ENCODE measurements at regions not wholly inside any gene's neighbourhood (a gene's known extent, or its start where the extent isn't known, plus 50 kb on each side); places are given as distances from the start of the nearest gene placed in this dataset.

DNA sequence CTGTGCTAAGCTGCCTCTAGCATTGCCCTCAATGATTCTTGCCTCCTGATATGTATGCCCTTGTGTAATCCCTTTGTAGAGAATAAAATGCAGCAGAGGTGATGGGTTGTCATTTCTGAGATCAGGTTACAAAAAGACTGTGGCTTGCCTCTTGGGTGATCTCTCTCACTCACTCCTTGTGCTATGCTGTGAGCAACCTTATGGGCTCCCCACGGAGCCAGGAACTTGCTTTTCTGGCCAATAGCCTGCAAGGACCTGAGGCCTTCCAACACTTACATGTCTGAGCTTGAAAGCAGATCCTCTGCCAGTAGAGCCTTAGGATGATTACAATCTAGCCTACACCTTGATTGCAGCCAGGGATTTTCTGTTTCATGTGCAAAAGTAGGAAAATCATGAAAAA is 123.1 kb upstream of the XIRP2 start:
- no peak overlapping the region for H3K4me3 ChIP-seq
- H3K9me3 ChIP-seq = peaks cover 0 to 6% (median 0%) of the 10 kb centered on the region in 3 donors
- TF ChIP-seq POLR2A (IDR thresholded peaks at IDR 0.05) (no peak), POLR2AphosphoS5 (IDR thresholded peaks at IDR 0.05) (no peak), EP300 (IDR thresholded peaks at IDR 0.05) (no peak)
- TF ChIP-seq, protein P1, sequence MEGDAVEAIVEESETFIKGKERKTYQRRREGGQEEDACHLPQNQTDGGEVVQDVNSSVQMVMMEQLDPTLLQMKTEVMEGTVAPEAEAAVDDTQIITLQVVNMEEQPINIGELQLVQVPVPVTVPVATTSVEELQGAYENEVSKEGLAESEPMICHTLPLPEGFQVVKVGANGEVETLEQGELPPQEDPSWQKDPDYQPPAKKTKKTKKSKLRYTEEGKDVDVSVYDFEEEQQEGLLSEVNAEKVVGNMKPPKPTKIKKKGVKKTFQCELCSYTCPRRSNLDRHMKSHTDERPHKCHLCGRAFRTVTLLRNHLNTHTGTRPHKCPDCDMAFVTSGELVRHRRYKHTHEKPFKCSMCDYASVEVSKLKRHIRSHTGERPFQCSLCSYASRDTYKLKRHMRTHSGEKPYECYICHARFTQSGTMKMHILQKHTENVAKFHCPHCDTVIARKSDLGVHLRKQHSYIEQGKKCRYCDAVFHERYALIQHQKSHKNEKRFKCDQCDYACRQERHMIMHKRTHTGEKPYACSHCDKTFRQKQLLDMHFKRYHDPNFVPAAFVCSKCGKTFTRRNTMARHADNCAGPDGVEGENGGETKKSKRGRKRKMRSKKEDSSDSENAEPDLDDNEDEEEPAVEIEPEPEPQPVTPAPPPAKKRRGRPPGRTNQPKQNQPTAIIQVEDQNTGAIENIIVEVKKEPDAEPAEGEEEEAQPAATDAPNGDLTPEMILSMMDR (IDR thresholded peaks at IDR 0.05) = no peak
- no peak for ATAC-seq
- no peaks in the 10 kb centered on the region for H3K4me1 ChIP-seq
- 67% methylated on average over 1 of the region's 1 CpG; no CpG with 5 or more reads in 1 of the 2 donors for WGBS, 2 donors (ENCODE audit: low coverage in 1 of 2)
- H3K27ac ChIP-seq = no peak overlapping the region
- H3K27me3 ChIP-seq = no peaks in the 10 kb centered on the region
- H3K36me3 ChIP-seq = no peaks in the 10 kb centered on the region

DNA sequence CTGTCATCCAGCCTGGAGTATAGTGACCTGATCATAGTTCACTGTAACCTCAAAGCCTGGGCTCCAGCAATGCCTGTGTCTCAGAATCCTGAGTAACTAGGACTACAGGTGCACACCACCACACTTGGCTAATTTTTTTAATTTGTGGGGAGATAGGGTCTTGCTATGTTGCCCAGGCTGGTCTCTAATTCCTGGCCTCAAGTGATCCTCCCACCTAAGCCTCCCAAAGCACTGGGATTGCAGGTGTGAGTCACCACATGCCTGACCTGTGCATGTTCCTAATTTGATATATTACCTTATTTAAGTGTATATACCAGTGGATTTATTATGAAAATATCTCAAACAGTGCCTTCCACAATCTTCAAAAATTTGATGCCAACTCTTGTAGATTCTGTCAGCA is 123.6 kb upstream of the XIRP2 start:
- Histone ChIP-seq H3K9me3 (peaks cover 0 to 6% (median 0%) of the 10 kb centered on the region in 3 donors), H3K27me3 (no peaks in the 10 kb centered on the region), H3K36me3 (no peaks in the 10 kb centered on the region), H3K4me3 (no peak overlapping the region), H3K27ac (no peak overlapping the region), H3K4me1 (no peaks in the 10 kb centered on the region)
- TF ChIP-seq, protein P1 (IDR thresholded peaks at IDR 0.05) = no peak
- TF ChIP-seq POLR2A (IDR thresholded peaks at IDR 0.05) (no peak), POLR2AphosphoS5 (IDR thresholded peaks at IDR 0.05) (no peak), EP300 (IDR thresholded peaks at IDR 0.05) (no peak)
- no peak for ATAC-seq

DNA sequence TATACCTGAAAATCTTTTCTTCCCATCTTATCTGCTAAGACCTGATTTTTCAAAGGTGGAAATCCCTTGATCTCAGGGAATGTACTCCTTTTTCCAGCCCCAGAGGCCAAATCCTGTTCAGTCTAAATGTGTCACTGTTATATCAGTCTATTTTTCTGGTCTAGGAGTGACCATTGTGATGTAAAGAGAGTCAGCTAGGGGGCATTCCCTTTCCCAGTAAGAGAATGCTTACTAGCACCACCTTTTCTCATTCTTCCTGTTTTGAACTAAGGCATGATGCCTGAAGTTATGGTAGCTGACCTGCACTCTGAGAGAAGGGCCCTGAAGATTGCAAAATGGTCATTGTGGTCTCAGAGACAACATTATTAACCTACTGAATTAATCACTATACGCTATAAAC is 124.1 kb upstream of the XIRP2 start:
- no peak overlapping the region for H3K4me3 ChIP-seq
- H3K9me3 ChIP-seq = peaks cover 0 to 5% (median 0%) of the 10 kb centered on the region in 3 donors
- H3K4me1 ChIP-seq = no peaks in the 10 kb centered on the region
- no peaks in the 10 kb centered on the region for H3K36me3 ChIP-seq
- WGBS, 2 donors (ENCODE audit: low coverage in 1 of 2) = 71 to 100% methylated on average over 1 of the region's 1 CpG
- no peak for ATAC-seq
- H3K27me3 ChIP-seq = no peaks in the 10 kb centered on the region
- no peak overlapping the region for H3K27ac ChIP-seq
- TF ChIP-seq, protein P1 (IDR thresholded peaks at IDR 0.05) = no peak
- TF ChIP-seq EP300 (IDR thresholded peaks at IDR 0.05) (no peak), POLR2AphosphoS5 (IDR thresholded peaks at IDR 0.05) (no peak), POLR2A (IDR thresholded peaks at IDR 0.05) (no peak)

DNA sequence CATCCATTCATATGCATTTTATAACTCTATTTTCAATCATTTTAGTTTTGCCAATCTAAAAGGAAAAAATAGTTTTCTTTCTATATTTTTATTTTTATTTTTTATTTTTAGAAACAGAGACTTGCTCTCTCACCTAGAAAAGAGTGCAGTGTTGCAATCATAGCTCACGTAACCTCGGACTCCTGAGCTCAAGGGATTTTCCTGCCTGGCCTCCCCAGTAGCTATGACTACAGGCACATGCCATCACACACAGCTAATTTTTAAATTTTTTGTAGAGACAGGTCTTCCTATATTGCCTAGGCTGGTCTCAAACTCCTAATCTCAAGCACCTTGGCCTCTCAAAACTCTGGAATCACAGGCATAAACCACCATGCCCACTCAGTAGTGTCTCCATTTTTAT is 125.5 kb upstream of the XIRP2 start:
- no peak for ATAC-seq
- Histone ChIP-seq H3K4me1 (no peaks in the 10 kb centered on the region), H3K9me3 (no peaks in the 10 kb centered on the region), H3K27me3 (no peaks in the 10 kb centered on the region), H3K4me3 (no peak overlapping the region), H3K36me3 (no peaks in the 10 kb centered on the region), H3K27ac (no peak overlapping the region)
- TF ChIP-seq EP300 (IDR thresholded peaks at IDR 0.05) (no peak), POLR2A (IDR thresholded peaks at IDR 0.05) (no peak), POLR2AphosphoS5 (IDR thresholded peaks at IDR 0.05) (no peak)
- TF ChIP-seq, protein P1 (IDR thresholded peaks at IDR 0.05) = no peak
- 80 to 84% methylated on average over 2 of the region's 2 CpGs for whole genome bisulfite sequencing, 2 donors (ENCODE audit: low coverage in 1 of 2)

DNA sequence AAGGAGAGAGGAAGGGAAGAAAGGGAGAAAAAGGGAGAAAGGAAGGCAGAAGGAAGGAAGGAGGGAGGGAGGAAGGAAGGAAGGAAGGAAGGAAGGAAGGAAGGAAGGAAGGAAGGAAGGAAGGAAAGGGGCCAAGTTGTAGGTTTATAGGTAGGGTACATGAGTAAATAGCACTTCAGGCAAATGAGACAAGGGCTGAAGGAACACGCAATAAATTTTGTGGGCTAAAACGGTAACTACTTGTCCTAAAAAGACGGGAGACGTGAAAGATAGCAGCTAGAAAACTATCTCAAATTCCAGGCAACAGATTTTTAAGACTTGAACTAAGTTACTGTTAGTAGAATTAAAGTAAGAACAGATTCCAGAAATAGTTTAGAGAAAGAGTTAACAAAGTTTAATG is 129.3 kb upstream of the XIRP2 start:
- WGBS, 2 donors (ENCODE audit: low coverage in 1 of 2) = 68 to 85% methylated on average over 3 to 4 of the region's 4 CpGs
- H3K27me3 ChIP-seq = no peaks in the 10 kb centered on the region
- no peak overlapping the region for H3K27ac ChIP-seq
- no peak for ATAC-seq
- H3K4me3 ChIP-seq = no peak overlapping the region
- no peaks in the 10 kb centered on the region for H3K4me1 ChIP-seq
- H3K36me3 ChIP-seq = no peaks in the 10 kb centered on the region
- TF ChIP-seq POLR2AphosphoS5 (IDR thresholded peaks at IDR 0.05) (no peak), POLR2A (IDR thresholded peaks at IDR 0.05) (no peak), EP300 (IDR thresholded peaks at IDR 0.05) (no peak)
- TF ChIP-seq, protein P1 (IDR thresholded peaks at IDR 0.05) = no peak
- no peaks in the 10 kb centered on the region for H3K9me3 ChIP-seq
